GM18498 (cell line): ENCODE measurements at regions not wholly inside any gene's neighbourhood (a gene's known extent, or its start where the extent isn't known, plus 50 kb on each side); places are given as distances from the start of the nearest gene placed in this dataset.

Experiments used
- ATAC-seq: cut with Tn5 transposase; IDR thresholded peaks from one replicate; pipeline ENCODE4 v1.9.1; 2021; ENCODE audit warnings: mild to moderate bottlenecking, moderate library complexity; ENCODE audit not compliant: unreplicated experiment

DNA sequence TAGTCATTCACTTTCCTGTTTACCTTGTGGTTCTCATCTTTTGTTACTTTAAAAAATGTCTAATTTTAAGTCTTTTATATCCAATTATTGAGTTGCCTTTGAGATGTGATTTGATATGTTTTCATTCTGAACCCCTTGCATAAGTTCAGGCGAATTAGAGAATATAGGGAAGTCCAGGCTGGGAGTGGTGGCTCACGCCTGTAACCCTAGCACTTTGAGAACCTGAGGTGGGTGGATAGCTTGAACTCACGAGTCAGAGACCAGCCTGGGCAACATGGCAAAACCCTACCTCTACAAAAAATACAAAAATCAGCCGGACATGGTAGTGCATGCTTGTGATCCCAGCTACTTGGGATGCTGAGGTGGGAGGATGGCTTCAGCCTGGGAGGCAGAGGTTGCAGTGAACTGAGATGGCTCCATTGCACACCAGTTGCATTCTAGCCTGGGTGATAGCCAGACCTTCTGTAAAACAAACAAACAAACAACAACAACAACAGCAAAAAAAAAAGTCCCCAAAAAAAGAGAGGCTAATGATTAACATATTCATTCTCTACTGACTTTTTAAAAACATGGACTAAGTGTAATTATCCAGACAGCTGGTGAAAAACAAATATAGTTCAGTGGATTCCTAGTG, 451.1 kb upstream of the RGS6 start:
- ATAC-seq = no peak

GRCh38 chr14:71482671-71483070, 449.6 kb upstream of the RGS6 start:
- ATAC-seq = no peak

- no peak for ATAC-seq
These were observed 449.1 kb upstream of the RGS6 start for GRCh38 chr14:71483154-71483553.

DNA sequence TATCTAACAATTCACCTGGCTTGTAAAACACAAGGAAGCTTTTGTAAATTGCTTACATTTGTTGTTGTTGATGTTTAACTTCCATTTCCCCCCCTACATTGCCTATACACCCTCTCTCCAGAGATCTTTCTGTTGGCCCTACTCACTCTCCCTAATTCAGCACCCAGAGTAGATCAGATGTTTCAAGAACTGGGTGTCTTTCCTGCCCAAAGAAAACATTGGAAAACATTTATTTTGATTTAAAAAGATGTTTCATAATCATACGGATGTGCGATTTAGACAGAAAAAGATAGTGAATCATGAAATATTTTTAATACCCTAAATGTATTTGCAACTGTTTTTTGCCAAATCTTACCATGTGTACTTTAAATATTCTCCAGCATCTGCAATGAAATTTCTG, 446.4 kb upstream of the RGS6 start:
- ATAC-seq = no peak

DNA sequence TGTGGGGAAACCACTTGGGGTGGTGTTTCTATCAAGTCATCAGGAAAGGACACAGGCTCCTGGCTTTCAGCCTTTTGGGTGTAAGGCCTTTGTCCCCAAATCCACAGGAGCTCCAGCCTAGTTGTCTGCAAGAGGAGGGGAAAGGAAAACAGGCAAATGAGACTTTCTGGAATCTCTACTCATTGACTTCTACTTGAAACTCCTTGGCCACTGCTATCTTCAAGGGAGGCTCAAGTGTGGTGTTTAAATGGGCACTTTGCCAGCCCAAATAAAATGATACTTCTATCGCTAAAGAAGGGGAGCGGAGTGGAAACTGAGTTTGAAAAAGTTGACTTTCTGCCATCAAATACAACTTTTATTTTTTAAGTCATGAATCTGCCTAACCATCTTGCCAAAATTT, 445.9 kb upstream of the RGS6 start:
- no peak for ATAC-seq

- no peak for ATAC-seq
These were observed 444.8 kb upstream of the RGS6 start for GRCh38 chr14:71487449-71487848.

GRCh38 chr14:71487941-71488340, 444.3 kb upstream of the RGS6 start:
- ATAC-seq = no peak

- no peak for ATAC-seq
These were observed 443.5 kb upstream of the RGS6 start for GRCh38 chr14:71488703-71489191.

GRCh38 chr14:71489742-71490141, 442.5 kb upstream of the RGS6 start:
- ATAC-seq = no peak

DNA sequence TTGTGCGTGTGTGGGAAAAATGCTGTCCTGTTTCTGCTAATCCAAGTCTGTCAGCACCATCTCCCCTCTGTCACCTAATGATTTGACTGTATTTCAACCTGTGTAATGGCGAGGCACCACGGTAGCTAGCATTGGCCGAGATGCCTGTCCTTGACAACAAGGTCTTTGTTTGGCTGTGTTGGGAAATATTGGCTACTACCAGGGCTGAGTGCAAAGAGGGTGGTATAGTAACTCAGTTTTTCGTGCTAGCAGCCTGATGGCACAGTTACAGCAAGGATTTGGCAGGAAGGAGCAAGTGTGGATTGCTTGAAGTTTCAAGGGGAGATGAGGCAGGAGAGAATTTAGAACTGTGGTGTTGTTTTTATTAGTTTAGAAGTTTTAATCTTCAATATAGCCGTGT, 440.3 kb upstream of the RGS6 start:
- ATAC-seq = no peak

DNA sequence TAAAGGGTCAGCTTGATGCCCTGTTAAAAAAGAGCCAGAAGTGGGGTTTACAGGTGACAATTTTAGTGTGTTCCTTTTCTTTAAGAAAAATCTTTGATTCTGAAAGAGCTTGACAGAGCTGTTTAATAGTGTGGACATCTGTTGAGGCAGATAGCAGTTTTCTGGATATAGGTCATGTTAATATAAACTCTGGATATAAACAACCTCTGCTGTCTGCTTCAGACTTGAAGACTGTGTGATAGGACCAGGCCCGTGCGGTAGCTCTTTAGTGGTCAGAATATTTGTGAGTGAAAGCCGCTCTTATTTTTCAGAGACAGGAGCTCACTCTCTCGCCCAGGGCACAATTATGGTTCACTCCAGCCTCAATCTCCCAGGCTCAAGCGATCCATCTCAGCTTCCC, 439.9 kb upstream of the RGS6 start:
- no peak for ATAC-seq

DNA sequence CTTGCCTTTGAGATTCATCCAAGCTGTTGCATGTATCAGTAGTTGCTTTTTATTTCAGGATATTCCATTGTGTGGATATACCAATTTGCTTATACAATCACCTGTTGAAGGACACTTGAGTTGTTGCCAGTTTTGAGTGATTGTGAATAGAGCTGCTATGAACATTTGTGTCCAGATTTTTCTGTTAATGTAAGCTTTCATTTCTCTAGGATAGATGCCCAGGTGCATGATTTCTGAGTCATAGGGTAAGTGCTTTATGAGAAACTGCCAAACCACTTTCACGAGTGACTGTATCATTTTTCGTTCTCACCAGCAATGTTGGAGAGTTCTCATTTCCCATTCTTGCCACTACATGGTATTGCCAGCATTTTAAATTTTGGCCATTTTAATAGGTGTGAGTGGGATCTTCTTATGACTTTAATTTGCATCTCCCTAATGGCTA, 434.6 kb upstream of the RGS6 start:
- ATAC-seq = peak; percentile 83

DNA sequence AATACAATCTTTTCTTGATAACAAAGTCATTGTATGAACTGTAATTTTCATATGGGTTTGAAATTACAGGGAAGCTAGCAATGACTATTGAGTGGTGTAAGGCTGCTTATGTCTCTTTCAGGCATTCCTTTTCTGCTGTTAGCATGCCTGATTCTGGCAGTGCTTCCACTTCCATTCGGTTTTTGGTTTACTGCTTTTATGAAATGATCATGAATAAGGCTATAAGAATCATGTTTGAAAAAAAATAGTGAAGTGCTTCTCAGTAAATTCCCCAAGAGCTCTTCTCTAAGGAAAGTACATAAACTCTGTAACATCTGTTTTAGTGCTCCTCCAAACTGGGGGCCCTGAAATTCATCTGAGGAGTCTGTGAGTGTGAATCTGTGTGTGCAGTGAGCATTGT, 434.0 kb upstream of the RGS6 start:
- peak; percentile 21 for ATAC-seq

GRCh38 chr14:71499018-71499417, 433.2 kb upstream of the RGS6 start:
- ATAC-seq = no peak

- ATAC-seq = no peak
These were observed 424.5 kb upstream of the RGS6 start for GRCh38 chr14:71507681-71508080.

GRCh38 chr14:71508901-71509300, 423.3 kb upstream of the RGS6 start:
- ATAC-seq = no peak

- no peak for ATAC-seq
These were observed 421.1 kb upstream of the RGS6 start for GRCh38 chr14:71511152-71511551.

DNA sequence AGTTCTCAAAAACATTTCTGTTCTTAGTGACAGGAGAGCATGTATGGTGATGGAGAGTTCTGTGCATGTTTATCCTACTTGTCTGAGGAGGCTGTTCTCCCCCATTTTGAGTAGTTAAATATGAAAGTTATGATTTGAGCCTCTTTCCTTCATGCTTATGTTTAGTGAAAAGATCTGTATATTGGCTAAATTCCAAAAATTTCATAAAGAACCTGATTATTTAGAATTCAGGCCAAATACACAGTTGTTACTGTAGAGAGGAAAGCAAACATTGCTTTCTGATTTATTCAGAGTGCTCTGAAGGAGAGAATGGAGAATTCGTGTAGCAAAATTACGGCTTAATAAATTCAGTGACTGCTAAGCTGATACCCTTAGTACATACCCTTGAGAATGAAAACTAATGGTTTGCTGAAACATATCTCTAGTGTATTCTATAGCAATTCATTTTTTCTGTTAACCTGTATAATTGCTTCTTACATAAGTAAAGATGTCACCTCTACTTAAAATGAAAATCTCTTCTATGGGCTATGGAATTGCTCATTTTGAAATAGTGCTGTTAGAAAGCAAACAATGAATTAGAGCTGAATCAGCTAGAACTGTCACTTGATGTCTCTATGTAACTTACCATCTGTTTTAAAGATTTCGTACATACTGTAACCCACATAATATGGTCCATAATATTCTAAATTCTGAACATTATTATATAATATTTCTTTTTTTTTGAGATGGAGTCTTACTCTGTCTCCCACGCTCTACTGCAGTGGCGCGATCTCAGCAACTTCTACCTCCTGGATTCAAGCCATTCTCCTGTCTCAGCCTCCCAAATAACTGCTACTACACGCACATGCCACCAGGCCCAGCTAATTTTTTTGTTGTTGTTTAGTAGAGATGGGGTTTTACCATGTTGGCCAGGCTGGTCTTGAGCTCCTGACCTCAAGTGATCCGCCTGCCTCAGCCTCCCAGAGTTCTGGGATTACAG, 417.0 kb upstream of the RGS6 start:
- ATAC-seq = no peak

GRCh38 chr14:71521238-71522135, 410.7 kb upstream of the RGS6 start:
- no peak for ATAC-seq

GRCh38 chr14:71523630-71524319, 408.5 kb upstream of the RGS6 start:
- peak; percentile 75 for ATAC-seq
